ENCODE measurements at regions not wholly inside any gene's neighbourhood (a gene's known extent, or its start where the extent isn't known, plus 50 kb on each side); places are given as distances from the start of the nearest gene placed in this dataset.

DNA sequence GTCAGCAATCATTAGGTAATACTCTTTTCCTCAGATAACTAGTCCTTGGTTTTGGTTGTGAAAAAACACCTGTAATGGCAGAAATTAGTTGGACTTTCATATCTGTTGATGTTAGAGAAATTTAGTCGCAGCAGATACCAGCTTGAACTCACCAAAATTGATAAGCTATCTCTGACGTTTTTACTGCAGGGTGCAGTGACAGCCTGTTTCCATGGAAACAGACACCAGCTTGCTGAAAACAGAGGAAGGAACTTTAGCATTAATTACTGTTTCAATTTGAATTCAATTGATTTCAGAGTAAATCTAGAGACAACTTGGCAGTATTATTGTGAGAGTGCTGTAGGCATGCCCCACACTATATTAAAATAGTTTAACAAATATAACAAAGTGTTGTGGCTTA is 246.5 kb downstream of the PPP1R2C start:
- TF ChIP-seq CTCF (optimal IDR thresholded peaks at IDR 0.05 in 1 of 3, IDR thresholded peaks at IDR 0.05 in 1 of 3, conservative IDR thresholded peaks at IDR 0.05 in 1 of 3; ENCODE audit: extremely low read depth in 1 of 3, insufficient read depth in 2 of 3, low read length in 3 of 3), result no peak
- TF ChIP-seq EZH2 (IDR thresholded peaks at IDR 0.05; ENCODE audit: low read length), result no peak

All from keratinocyte (primary cell).